ENCODE measurements at regions not wholly inside any gene's neighbourhood (a gene's known extent, or its start where the extent isn't known, plus 50 kb on each side); places are given as distances from the start of the nearest gene placed in this dataset.

GRCh38 chr12:81963026-81963425 lies 203.9 kb upstream of the PPFIA2 start:
- peaks cover 3 to 8% of the 10 kb centered on the region in 2 donors for H3K4me1 ChIP-seq (ENCODE audit: control insufficient read depth in 1 of 2, insufficient read depth in 2 of 2, low read length in 2 of 2)
- no peak overlapping the region for H3K4me2 ChIP-seq (replicated peaks; ENCODE audit: extremely low read depth, low read length, poor library complexity, severe bottlenecking)
- no peak overlapping the region for H3K27ac ChIP-seq (ENCODE audit: low read depth in 1 of 2, low read length in 2 of 2)
- H3K9ac ChIP-seq (ENCODE audit: insufficient read depth, low read length, poor library complexity, severe bottlenecking): no peak overlapping the region
- Mint-ChIP-seq H3K27ac (no peak overlapping the region), H3K4me3 (no peak overlapping the region), H3K4me1 (peaks cover 7% of the 10 kb centered on the region), H3K36me3 (no peaks in the 10 kb centered on the region), H3K9me3 (peaks cover 0 to 1% (median 0%) of the 10 kb centered on the region in 7 donors), H3K27me3 (ENCODE audit: low read depth in 3 of 3) (peaks cover 5 to 12% (median 6%) of the 10 kb centered on the region in 3 donors)
- no peaks in the 10 kb centered on the region for H3K36me3 ChIP-seq (replicated peaks in 1 of 2; ENCODE audit: control insufficient read depth in 1 of 2, insufficient read depth in 2 of 2, low read length in 2 of 2)
- H3K79me2 ChIP-seq (ENCODE audit: insufficient read depth, low read length): no peaks in the 10 kb centered on the region
- H3K9me3 ChIP-seq (replicated peaks in 1 of 2; ENCODE audit: control insufficient read depth in 1 of 2, insufficient read depth in 1 of 2, low read length in 2 of 2): no peaks in the 10 kb centered on the region
- no peaks in the 10 kb centered on the region for H4K20me1 ChIP-seq (ENCODE audit: insufficient read depth, low read length)
- no peak for DNase-seq
- H3K4me3 ChIP-seq (replicated peaks in 1 of 3; ENCODE audit: low read depth in 2 of 3, low read length in 3 of 3): no peak overlapping the region
- WGBS (ENCODE audit: insufficient coverage): 87% methylated on average over 3 of the region's 7 CpGs
- TF ChIP-seq CTCF (IDR thresholded peaks at IDR 0.05): no peak
- intact Hi-C loops (cut with micrococcal nuclease): no loop called here
- no peak overlapping the region for H2AFZ ChIP-seq (ENCODE audit: insufficient read depth, low read depth, low read length, poor library complexity, severe bottlenecking)
- H3K27me3 ChIP-seq (ENCODE audit: control insufficient read depth in 2 of 2, insufficient read depth in 2 of 2, low read length in 2 of 2): peaks cover 0 to 7% of the 10 kb centered on the region in 2 donors

- H3K79me2 ChIP-seq (ENCODE audit: insufficient read depth, low read length): no peaks in the 10 kb centered on the region
- peaks cover 3 to 8% of the 10 kb centered on the region in 2 donors for H3K4me1 ChIP-seq (ENCODE audit: control insufficient read depth in 1 of 2, insufficient read depth in 2 of 2, low read length in 2 of 2)
- no peak for TF ChIP-seq CTCF (IDR thresholded peaks at IDR 0.05)
- intact Hi-C loops (cut with micrococcal nuclease): no loop called here
- Mint-ChIP-seq H3K27ac (no peak overlapping the region), H3K36me3 (no peaks in the 10 kb centered on the region), H3K4me3 (no peak overlapping the region), H3K9me3 (peaks cover 0 to 1% (median 0%) of the 10 kb centered on the region in 7 donors), H3K4me1 (peaks cover 7% of the 10 kb centered on the region), H3K27me3 (ENCODE audit: low read depth in 3 of 3) (peaks cover 5 to 12% (median 6%) of the 10 kb centered on the region in 3 donors)
- no peak overlapping the region for H3K27ac ChIP-seq (ENCODE audit: low read depth in 1 of 2, low read length in 2 of 2)
- no peak overlapping the region for H3K9ac ChIP-seq (ENCODE audit: insufficient read depth, low read length, poor library complexity, severe bottlenecking)
- H4K20me1 ChIP-seq (ENCODE audit: insufficient read depth, low read length): no peaks in the 10 kb centered on the region
- no peak for DNase-seq
- H2AFZ ChIP-seq (ENCODE audit: insufficient read depth, low read depth, low read length, poor library complexity, severe bottlenecking): no peak overlapping the region
- H3K27me3 ChIP-seq (ENCODE audit: control insufficient read depth in 2 of 2, insufficient read depth in 2 of 2, low read length in 2 of 2): peaks cover 0 to 7% of the 10 kb centered on the region in 2 donors
- WGBS (ENCODE audit: insufficient coverage): 80% methylated on average over 2 of the region's 4 CpGs
- no peak overlapping the region for H3K4me3 ChIP-seq (replicated peaks in 1 of 3; ENCODE audit: low read depth in 2 of 3, low read length in 3 of 3)
- H3K36me3 ChIP-seq (replicated peaks in 1 of 2; ENCODE audit: control insufficient read depth in 1 of 2, insufficient read depth in 2 of 2, low read length in 2 of 2): no peaks in the 10 kb centered on the region
- no peak overlapping the region for H3K4me2 ChIP-seq (replicated peaks; ENCODE audit: extremely low read depth, low read length, poor library complexity, severe bottlenecking)
- H3K9me3 ChIP-seq (replicated peaks in 1 of 2; ENCODE audit: control insufficient read depth in 1 of 2, insufficient read depth in 1 of 2, low read length in 2 of 2): no peaks in the 10 kb centered on the region
Measured at GRCh38 chr12:81962126-81962856, 203.1 kb upstream of the PPFIA2 start.

All from CD14-positive monocyte (primary cell).